DMS53 (cell line): ENCODE measurements at regions not wholly inside any gene's neighbourhood (a gene's known extent, or its start where the extent isn't known, plus 50 kb on each side); places are given as distances from the start of the nearest gene placed in this dataset.

ENCODE experiments used
- DNase-seq: peaks from one replicate; lab custom pipeline; 2025; lab: John Stamatoyannopoulos, UW

DNA sequence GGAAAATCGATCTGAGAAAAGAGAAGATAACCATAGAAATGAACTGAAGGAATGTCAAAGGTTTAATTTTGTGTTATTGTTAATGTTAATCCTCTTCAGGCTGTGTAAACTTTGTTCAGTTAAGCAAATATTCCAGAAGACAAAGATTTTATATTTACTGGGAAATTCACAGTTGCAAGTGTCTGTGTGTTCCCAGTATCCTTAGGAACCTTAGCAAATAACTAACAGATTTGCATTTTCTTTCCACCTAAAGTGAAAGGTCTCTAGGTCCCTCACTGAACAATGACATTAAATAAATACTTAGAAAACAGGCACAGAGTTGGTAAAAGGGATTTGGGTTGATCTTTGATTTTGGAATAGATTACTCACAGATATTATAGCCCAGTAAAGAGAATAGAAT lies 324.7 kb downstream of the C4orf33 start:
- peak; percentile 32 for DNase-seq

DNA sequence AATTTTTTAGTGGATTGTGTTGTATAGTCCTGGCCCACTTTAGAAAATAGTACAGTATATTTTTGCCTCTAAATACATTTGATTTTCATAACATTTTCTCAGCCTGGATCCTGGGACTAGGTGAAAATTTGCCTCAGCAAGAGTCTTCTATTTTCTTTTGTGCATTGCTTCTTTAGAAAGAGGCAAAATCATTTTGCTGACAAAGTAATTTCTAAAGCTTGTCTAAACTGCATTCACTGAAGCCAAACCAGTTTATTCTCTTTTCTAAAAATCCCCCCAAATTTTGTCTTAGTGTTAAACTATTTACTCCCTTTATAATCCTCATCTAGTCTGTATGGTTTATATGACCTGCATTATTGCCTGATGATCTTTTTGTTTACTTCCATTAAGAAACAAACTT lies 326.3 kb downstream of the C4orf33 start:
- DNase-seq: no peak

DNA sequence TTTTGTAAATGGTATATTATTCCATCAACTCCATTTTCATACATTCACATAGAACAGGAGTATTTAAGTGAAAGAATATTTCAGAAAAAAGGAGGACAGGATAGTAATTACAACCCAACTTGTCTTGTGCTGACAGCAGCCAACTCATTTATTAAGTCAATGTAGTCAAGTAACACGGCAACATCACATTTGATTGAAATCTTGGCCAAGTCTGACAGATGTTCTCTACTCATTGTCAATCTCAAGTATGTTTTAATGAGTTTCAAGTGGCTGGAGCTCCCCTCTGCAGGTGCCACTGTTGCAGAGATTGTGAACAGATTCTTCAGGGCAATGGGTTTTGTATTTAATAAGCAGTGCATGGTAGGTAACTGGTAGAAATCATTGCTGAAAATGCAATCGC lies 332.5 kb downstream of the C4orf33 start:
- DNase-seq: peak; percentile 44

DNA sequence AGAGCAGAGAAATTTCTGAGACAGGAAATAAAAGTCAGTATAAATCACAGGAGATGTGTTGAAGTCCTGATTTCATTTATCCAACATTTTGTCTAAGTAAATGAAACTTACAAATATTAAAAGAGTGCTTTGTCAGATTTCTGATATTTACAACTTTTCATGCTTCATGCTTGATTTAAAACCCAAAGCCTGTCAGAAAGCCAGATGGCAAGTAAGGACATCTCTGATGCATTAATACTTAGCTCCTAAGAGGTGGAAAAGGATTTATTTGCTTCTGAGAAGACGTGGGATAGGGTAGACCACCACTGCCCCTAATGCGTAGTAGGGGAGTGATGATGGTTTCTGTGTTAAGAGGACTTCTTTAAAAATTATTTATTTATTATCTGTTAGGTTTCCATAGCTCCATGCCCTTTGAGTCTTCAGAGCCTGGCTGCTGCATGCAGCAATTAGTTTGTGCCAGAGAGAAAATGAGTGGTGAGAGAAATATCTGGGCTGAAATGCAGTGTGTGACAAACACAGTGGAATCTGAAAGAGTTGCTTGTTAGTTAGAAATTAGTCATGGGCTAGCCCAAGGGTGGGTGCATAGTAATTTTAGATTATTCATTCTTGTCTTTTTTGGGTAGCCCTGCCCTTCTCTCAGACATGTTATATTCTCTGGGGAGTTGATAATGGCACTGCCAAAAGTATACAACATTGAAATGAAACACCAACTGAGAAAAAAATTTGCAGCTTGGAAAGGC lies 333.8 kb downstream of the C4orf33 start:
- DNase-seq: no peak

GRCh38 chr4:129437347-129437746 lies 341.4 kb downstream of the C4orf33 start:
- DNase-seq: no peak

- DNase-seq: no peak
Measured at GRCh38 chr4:129438456-129438981, 342.6 kb downstream of the C4orf33 start.

- DNase-seq: peak; percentile 58
Measured at GRCh38 chr4:129446074-129446473, 350.1 kb downstream of the C4orf33 start.

DNA sequence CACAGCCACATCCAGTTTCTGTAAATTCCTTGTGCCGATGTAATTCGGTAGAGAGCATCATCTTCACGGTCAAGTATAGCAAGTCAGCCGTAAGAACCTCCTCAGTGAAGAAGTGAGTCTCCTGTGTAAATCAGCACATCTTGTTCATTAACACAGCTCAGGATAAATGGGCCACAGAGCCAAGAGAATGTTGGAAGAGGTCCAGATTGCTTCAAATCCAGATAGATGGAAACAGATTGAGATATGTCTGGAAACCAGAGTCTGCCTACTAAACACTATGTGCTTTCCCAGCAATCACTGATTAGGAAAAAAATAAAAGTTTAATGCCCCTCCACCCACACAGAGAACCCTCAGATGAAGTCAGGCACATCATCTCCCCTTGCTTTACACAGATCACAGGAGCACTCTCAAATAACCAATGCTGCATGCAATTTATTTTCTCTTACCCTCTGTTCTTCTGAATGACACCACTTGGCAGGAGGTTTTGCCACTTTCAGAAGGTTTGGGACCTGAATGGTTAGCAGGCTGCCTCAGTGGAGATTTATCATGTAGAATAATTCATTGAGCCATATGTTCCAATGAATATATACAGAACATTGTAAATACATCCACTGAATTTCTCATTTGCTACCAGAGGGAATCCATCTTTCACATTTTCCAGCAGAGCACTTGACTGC lies 357.7 kb downstream of the C4orf33 start:
- DNase-seq: no peak

DNA sequence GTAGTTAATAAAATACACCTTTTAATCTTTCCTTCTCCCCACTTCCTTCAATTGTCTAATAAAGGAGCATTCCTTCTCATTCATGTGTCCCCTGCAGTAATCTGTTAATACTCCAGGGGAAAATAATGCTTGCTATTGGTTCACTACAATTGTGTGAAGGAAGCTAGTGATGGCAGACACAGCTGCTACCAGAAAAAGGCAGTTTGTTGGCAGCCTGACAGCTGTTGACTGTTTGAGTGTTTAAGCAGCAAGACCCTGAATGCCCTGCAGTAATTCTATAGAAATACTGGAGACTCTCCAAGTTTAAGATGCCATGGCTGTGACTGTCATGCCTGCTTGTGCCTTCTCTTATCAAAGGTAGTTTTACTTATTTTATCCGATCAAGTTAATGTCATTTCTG lies 359.5 kb downstream of the C4orf33 start:
- DNase-seq: peak; percentile 62

DNA sequence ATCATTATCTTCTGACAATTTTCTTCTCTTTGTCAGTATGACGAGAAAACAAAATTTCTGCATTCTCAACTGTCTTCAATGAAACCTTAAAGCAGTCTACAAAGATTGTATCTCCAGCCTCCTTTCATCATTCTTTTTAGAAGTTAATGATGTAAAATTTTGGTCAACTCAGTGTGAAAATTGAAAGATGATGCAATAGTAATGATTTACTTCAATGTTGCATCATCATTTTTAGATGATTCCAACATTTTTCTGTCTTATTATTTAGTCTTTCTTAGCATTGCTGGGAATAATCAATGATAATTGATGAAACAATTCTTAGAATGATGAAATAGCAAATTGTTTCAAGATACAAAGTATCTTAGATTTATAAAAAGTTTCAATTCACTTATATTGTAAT lies 372.7 kb downstream of the C4orf33 start:
- no peak for DNase-seq

DNA sequence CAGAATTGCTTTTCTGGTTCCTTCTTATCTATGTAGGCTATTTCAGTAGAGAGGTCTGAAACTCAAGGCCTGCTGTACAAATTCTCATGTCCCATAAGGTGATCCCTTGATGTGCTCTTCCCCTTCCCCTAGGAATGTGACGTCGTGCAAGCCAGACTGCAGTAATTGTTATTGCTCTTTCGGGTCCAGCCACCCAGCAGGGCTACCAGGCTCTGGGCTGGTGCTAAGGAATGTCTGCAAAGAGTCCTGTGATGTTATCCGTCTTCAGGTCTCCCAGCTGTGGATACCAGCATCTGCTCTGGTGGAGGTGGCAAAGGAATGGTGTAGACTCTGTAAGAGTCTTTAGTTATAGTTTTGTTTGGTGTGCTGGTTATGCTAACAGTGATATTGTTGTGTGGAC lies 378.7 kb downstream of the C4orf33 start:
- no peak for DNase-seq

GRCh38 chr4:129481107-129481506 lies 385.2 kb downstream of the C4orf33 start:
- DNase-seq: no peak

DNA sequence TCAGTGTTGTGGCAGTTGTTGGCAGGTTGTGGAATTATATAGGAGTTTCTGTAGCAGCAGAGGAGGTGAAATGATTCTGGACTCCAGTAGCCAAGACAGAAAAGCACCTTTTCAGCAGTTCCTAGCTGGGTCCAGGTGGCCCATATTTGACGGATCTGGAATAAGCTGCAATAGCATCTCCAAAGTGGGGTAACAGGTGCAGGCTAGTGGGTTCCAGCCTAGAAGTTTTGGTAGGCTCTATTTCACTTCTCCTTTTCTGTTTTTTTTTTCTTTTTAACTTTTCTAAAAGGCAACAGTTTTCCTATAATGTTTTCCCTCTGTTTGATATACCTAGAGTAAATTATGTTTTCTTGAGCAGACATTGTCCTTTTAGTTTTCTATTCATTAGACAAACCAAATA lies 392.5 kb downstream of the C4orf33 start:
- no peak for DNase-seq

GRCh38 chr4:129490516-129490915 lies 394.6 kb downstream of the C4orf33 start:
- DNase-seq: no peak

DNA sequence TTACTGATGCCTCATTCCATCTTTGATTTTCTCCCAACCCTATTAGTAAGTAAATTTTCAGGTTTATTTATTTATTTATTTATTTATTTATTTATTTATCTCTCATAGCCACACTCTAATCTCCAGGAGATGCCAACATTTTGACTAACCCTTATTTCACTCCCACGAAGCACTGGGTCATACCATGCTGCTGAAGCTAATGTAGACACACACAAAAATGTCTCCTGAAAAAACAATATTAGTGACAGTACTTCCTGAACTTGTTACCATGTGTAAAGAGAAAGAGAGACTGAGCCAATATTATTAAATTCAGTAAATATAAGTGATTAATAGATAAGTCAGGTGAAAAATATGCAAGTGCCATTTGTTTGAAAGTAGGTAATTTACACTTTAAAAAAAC lies 402.7 kb downstream of the C4orf33 start:
- no peak for DNase-seq

DNA sequence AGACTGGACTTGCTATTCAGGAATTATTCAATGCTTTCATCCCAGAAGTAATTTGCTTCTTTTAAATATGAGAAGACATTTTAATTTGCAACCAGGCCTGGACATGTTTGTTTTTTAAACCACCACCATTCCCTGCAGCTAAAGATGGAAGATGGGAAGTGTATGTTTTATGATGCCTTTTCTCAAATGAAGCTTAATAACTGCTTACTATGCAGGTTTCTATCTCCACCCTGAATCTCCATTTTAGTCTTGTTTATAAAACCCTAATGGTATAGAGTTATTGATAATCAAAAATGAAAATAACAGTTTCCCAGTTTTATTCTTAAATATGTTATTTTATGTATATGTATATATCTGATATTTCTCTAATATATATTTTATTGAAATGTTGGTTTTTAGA lies 418.9 kb downstream of the C4orf33 start:
- DNase-seq: no peak

- no peak for DNase-seq
Measured at GRCh38 chr4:129515356-129515755, 419.4 kb downstream of the C4orf33 start.

DNA sequence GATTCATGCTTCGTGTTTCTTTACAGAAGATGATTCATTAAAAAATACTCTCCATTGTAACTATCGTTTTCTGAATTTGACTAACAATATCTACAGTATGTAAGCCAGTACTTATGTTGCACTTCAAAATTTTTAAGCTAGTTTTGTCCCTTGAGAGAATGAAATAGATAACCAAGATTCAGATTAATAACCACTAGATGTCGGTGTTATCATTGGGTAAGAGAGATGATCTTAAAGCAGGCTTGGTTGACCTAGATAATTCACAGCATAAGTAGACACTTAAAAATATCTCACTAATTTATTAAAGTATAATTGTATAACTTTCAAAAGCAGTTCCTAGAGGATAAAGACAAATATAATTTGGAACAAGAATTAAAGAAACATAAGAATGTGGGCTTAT lies 430.9 kb downstream of the C4orf33 start:
- peak; percentile 17 for DNase-seq

- no peak for DNase-seq
Measured at GRCh38 chr4:129531253-129531652, 435.3 kb downstream of the C4orf33 start.

GRCh38 chr4:129532573-129532972 lies 436.6 kb downstream of the C4orf33 start:
- no peak for DNase-seq

DNA sequence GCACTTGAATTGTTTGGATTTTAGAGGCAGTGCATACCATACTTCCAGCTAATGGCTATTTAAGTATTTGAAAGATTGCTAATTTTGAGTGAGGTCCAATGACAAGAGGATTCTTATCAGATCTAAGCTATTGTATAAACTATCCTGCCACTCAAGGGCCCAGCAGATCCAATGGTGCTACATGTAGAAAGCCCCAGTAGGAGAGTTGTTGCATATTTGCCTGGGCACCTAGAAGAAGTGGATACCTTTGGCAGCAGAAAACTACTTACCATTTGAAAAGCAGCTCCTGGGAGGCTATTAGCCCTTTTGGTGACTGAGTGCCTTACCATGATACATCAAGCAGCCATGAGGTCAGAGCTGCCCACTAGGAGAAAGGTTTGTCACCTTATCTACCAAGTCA lies 447.3 kb downstream of the C4orf33 start:
- DNase-seq: no peak

DNA sequence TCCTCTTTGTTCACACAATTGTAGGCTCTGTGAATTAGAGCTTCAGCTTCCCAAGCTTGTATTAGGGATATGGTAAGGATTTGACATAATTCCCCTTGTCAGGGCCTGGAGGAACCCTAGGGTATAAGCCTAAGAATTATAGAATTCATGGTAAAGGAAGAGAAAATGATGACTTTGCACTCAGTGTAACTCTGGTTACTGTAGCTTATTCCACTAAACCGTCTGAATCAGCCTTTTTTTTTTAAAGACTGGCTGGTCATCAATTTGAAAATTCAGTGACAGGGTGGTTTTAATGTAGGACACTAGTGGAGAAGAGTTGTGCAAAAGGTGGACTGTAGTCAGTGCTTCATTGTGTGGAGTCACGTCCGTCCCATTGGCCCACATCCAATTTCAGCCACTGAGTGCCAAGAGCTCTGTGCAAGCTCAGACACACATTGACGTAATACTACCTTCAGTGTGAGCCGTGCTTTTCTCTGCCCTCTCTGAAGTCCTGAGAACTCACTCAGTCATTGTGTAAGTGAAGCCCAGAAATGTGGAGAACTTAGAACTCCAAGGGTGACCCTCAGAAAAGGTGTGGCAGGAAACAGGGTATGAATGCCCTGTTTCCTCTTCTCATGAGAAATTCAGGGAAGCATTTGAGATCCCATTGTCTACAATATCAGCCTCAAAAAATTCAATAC lies 449.8 kb downstream of the C4orf33 start:
- peak; percentile 24 for DNase-seq

GRCh38 chr4:129546531-129546930 lies 450.6 kb downstream of the C4orf33 start:
- no peak for DNase-seq
